Activated CD4-positive, alpha-beta T cell treated with anti-CD3 and anti-CD28 coated beads, Interleukin-2, amount 10 ng/mL, durations not matched to agents 7 days and 5 days (primary cell): ENCODE measurements at regions not wholly inside any gene's neighbourhood (a gene's known extent, or its start where the extent isn't known, plus 50 kb on each side); places are given as distances from the start of the nearest gene placed in this dataset.
"Not testable (repeated sequence)": the region's sequence is repeated elsewhere in the genome, so short reads cannot be mapped to it uniquely, and the experiment has no call there.

Source experiments
- CTCF ChIA-PET: fragments of 350-600 bp; sonication (Branson Sonifier 250); formaldehyde crosslinking; loops from one replicate; lab custom pipeline; 2021; ENCODE audit warnings: antibody characterized with exemption; lab: Charles Lee
- POLR2A ChIA-PET: fragments of 350-600 bp; sonication (Branson Sonifier 250); formaldehyde crosslinking; loops from one replicate; lab custom pipeline; 2021; ENCODE audit warnings: antibody characterized with exemption; lab: Charles Lee
- DNase-seq: peaks from one replicate; pipeline ENCODE4 v3.0.0-alpha.2; 2020
- H3K27ac Mint-ChIP-seq: one replicate; pipeline ENCODE4 v1.8.0; 2021; ENCODE audit warnings: mild to moderate bottlenecking, moderate library complexity, mixed read lengths
- H3K27me3 Mint-ChIP-seq: one replicate; pipeline ENCODE4 v1.8.0; 2021; ENCODE audit warnings: mixed read lengths
- H3K36me3 Mint-ChIP-seq: one replicate; pipeline ENCODE4 v1.8.0; 2021; ENCODE audit warnings: low read depth, mixed read lengths
- H3K4me1 Mint-ChIP-seq: one replicate; pipeline ENCODE4 v1.8.0; 2021; ENCODE audit warnings: mixed read lengths
- H3K4me3 Mint-ChIP-seq: one replicate; pipeline ENCODE4 v1.8.0; 2021; ENCODE audit warnings: mild to moderate bottlenecking, moderate library complexity, mixed read lengths
- H3K9me3 Mint-ChIP-seq: one replicate; pipeline ENCODE4 v1.8.0; 2021; ENCODE audit warnings: mixed read lengths

DNA sequence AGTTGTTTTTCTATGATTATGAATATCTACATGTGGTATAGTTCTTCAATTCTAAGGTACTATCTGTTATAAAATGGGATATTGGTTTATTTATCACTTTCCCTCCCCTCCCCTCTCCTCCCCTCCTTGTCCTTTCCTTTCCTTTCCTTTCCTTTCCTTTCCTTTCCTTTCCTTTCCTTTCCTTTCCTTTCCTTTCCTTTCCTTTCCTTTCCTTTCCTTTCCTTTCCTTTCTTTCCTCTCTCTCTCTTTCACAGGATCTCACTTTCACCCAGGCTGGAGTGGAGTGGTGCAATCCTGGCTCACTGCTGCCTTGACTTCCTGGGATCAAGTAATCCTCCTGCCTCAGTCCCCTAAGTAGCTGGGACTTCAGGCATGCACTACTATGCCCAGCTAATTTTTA, 466.8 kb downstream of the DMAC1 start:
- Mint-ChIP-seq H3K36me3 (no peaks in the 10 kb centered on the region), H3K27ac (no peak overlapping the region), H3K9me3 (no peaks in the 10 kb centered on the region), H3K27me3 (peaks cover 6% of the 10 kb centered on the region), H3K4me1 (no peaks in the 10 kb centered on the region), H3K4me3 (no peak overlapping the region)
- ChIA-PET POLR2A (no interaction called here), CTCF (no interaction called here)
- DNase-seq, result no peak

DNA sequence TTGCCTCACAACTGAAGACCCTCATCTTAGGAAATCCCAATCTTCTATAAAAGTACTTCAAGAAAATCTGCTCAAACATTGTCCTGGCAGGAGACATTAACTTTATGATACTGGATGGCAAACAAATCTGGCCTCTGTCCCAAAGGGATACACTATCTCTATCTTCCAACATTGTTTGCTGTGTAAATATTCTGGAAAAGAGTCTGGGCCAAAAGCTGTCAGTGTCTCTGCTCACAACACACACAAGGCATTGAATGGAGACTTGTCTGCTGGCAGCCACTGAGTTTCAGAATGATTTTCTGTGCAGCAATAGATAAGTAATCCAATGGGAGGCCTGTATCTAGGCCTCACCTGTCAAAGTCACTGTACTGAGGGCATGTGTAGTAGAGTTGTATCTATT, 471.1 kb downstream of the DMAC1 start:
- peaks cover 3% of the 10 kb centered on the region for H3K9me3 Mint-ChIP-seq
- ChIA-PET CTCF (no interaction called here), POLR2A (no interaction called here)
- no peaks in the 10 kb centered on the region for H3K4me1 Mint-ChIP-seq
- peaks cover 2% of the 10 kb centered on the region for H3K27me3 Mint-ChIP-seq
- DNase-seq, result no peak
- H3K27ac Mint-ChIP-seq, result no peak overlapping the region
- H3K36me3 Mint-ChIP-seq, result no peaks in the 10 kb centered on the region
- no peak overlapping the region for H3K4me3 Mint-ChIP-seq

DNA sequence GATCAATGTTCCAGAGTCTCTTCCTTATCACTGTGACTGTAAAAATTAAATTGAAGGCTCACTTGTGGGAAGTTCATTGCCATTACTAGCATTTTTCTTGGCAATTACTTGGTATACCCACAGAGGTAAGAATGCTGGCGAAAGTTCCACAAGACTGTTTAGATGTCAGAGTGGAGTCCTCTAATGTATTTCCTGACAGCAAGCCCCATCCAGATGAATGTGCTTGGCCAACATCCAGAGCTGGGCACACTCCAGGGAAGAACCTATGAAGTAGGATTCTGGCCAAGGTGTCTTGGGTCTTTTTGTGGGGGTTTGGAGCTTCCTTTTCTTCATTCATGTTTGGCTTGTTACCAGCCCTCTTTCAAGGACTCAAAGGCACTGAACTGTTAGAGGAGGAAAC, 473.6 kb downstream of the DMAC1 start:
- DNase-seq, result no peak
- H3K36me3 Mint-ChIP-seq, result no peaks in the 10 kb centered on the region
- H3K9me3 Mint-ChIP-seq, result peaks cover 3% of the 10 kb centered on the region
- H3K27me3 Mint-ChIP-seq, result no peaks in the 10 kb centered on the region
- H3K27ac Mint-ChIP-seq, result no peak overlapping the region
- H3K4me3 Mint-ChIP-seq, result no peak overlapping the region
- POLR2A ChIA-PET, result no interaction called here
- CTCF ChIA-PET, result no interaction called here
- no peaks in the 10 kb centered on the region for H3K4me1 Mint-ChIP-seq

DNA sequence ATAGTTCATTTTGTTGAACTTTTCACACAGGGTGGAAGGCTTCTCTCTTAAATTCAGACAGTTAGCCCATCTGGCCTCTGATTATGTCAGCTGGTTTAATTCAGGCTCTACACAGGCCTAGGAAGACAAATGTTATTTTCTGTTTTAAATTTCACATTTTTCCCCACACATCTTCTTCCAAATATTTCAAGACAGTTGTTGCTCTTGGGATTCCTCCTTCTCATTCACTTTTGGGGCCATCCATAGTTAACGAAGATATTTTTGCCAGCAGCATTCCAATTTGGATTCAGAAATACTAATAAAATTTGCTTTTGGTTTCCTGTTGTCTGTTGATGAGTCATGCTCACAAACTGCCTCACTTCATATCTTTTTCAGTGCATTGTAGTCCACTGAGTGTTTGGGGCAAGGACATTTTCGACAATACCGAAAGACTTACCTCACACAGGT, 475.4 kb downstream of the DMAC1 start:
- H3K36me3 Mint-ChIP-seq, result no peaks in the 10 kb centered on the region
- CTCF ChIA-PET, result no interaction called here
- H3K9me3 Mint-ChIP-seq, result peaks cover 3% of the 10 kb centered on the region
- no peak overlapping the region for H3K4me3 Mint-ChIP-seq
- H3K27ac Mint-ChIP-seq, result no peak overlapping the region
- no peak for DNase-seq
- H3K27me3 Mint-ChIP-seq, result no peaks in the 10 kb centered on the region
- no peaks in the 10 kb centered on the region for H3K4me1 Mint-ChIP-seq
- POLR2A ChIA-PET, result no interaction called here

DNA sequence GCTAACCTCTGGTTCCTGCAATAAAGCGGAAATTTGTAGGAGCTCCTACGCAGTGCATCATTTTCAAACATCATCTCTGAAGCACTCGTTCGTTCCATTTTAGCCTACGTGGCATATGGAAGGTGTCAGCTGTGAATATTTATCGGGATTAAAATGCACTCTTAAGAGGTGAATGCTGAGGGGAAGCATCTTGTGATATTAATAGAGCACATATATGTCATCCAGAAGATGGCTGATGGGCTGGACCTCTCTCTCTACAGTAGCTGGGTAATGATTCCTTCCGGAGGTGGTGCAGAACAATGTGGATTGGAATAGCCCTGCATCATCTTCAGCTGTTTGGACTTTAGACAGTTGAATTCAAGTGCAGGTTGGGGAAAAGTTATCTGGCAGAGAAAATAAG, 478.7 kb downstream of the DMAC1 start:
- no peaks in the 10 kb centered on the region for H3K36me3 Mint-ChIP-seq
- CTCF ChIA-PET, result no interaction called here
- no peak overlapping the region for H3K4me3 Mint-ChIP-seq
- no peak for DNase-seq
- H3K4me1 Mint-ChIP-seq, result no peaks in the 10 kb centered on the region
- H3K9me3 Mint-ChIP-seq, result peaks cover 3% of the 10 kb centered on the region
- POLR2A ChIA-PET, result no interaction called here
- no peaks in the 10 kb centered on the region for H3K27me3 Mint-ChIP-seq
- no peak overlapping the region for H3K27ac Mint-ChIP-seq

DNA sequence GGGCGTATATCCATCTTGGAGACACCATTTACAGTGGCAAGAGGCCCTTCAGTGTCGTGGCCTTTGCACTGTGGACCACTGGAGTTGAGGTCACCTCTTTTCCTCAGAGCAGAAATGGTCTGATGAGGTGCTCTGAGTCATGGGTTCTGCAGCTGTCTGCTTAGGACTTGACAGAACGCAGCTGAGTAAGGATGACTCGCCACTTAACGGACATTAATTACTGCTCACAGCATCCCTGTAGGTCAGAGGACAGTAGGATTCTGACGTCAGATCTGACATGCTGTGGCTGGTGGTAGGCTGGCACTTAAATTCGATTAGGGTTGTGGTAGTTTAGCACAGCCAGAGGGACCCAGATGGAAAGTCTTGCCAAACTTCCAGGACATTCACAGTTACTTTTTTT, 479.4 kb downstream of the DMAC1 start:
- no peaks in the 10 kb centered on the region for H3K4me1 Mint-ChIP-seq
- ChIA-PET POLR2A (no interaction called here), CTCF (no interaction called here)
- DNase-seq, result no peak
- peaks cover 9% of the 10 kb centered on the region for H3K9me3 Mint-ChIP-seq
- H3K36me3 Mint-ChIP-seq, result no peaks in the 10 kb centered on the region
- no peak overlapping the region for H3K4me3 Mint-ChIP-seq
- H3K27me3 Mint-ChIP-seq, result no peaks in the 10 kb centered on the region
- no peak overlapping the region for H3K27ac Mint-ChIP-seq

DNA sequence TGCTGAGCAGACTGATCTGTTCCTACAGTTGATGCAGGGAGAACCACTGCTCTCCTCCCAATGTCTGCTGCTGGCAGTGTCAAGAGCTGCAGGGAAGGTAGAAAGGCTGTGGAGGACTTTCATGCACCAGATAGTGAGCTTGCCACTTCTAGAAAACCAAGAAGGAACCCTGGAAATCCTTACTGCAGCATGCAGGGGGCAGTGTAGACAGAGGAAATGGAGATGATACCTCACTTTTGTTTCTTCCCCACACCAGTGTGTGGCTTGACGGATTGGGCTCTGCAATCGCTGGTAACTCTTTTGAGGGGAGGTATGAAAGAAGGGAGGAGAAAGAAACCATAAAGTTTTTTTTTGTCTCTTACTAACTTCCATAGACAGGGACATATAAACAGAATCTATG, 480.7 kb downstream of the DMAC1 start:
- Mint-ChIP-seq H3K36me3 (no peaks in the 10 kb centered on the region), H3K27me3 (no peaks in the 10 kb centered on the region), H3K27ac (no peak overlapping the region), H3K4me1 (no peaks in the 10 kb centered on the region), H3K4me3 (no peak overlapping the region), H3K9me3 (peaks cover 8% of the 10 kb centered on the region)
- ChIA-PET CTCF (no interaction called here), POLR2A (no interaction called here)
- DNase-seq, result no peak

DNA sequence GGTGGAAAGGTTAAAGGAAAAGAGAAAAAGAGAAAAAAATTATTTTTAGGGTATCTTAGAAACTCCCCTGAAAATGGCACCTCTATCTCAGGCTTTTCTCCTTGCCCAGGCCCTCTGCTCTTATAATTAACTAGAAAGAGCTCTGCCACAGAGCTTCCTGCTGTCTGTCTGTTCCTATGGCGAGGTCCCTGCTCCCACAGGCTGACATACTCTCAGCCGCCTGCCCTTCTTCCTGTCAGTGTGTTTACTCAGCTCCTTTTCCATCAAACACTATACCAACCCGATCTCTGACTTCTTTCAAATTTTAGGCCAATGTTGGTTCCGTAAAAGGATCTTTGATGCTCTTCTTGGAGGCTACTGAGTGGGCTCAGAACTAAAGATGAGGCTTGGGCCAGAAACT, 482.6 kb downstream of the DMAC1 start:
- POLR2A ChIA-PET, result no interaction called here
- no peak overlapping the region for H3K27ac Mint-ChIP-seq
- H3K27me3 Mint-ChIP-seq, result no peaks in the 10 kb centered on the region
- CTCF ChIA-PET, result interaction anchor here (0.7 kb wide), 1 partner anchor 19 kb away, joined by 3 read pairs; no protein-coding TSS in a partner anchor
- no peaks in the 10 kb centered on the region for H3K36me3 Mint-ChIP-seq
- no peak overlapping the region for H3K4me3 Mint-ChIP-seq
- H3K9me3 Mint-ChIP-seq, result peaks cover 18% of the 10 kb centered on the region
- DNase-seq, result no peak
- H3K4me1 Mint-ChIP-seq, result no peaks in the 10 kb centered on the region

DNA sequence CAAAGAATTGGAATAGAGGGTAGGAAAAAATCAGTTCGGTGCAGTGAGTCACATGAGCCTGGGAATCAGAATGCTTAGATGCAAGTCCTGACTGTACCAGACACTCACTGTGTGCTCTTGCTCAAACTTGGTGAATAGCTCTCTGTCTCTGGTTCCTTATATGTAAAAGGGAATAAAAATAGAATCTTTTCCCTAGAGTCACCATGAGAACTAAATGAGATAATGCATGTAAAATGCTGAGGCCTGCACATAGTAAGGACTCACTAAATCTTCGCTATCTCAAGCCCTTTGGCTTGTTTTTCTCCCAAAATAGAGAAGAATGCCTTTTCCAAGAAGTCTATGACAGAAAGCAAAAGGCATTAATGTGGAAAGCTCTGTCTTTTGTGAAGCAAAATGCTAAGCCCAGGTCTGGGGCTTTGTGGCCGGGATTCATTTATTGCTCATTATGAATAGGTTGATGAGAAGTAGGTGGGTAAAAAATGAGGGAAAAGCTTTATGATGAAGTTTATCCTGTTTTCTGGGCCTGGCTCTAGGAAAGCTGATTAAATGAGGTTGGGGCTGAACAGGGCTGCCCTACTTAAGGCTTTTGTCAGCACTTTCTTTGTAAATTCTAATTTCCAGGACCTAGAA, 483.3 kb downstream of the DMAC1 start:
- ChIA-PET POLR2A (no interaction called here), CTCF (interaction anchor here (0.7 kb wide), 1 partner anchor 18 kb away, joined by 3 read pairs; no protein-coding TSS in a partner anchor)
- Mint-ChIP-seq H3K36me3 (no peaks in the 10 kb centered on the region), H3K27ac (no peak overlapping the region), H3K4me3 (no peak overlapping the region), H3K9me3 (peaks cover 18% of the 10 kb centered on the region), H3K27me3 (no peaks in the 10 kb centered on the region), H3K4me1 (no peaks in the 10 kb centered on the region)
- no peak for DNase-seq

DNA sequence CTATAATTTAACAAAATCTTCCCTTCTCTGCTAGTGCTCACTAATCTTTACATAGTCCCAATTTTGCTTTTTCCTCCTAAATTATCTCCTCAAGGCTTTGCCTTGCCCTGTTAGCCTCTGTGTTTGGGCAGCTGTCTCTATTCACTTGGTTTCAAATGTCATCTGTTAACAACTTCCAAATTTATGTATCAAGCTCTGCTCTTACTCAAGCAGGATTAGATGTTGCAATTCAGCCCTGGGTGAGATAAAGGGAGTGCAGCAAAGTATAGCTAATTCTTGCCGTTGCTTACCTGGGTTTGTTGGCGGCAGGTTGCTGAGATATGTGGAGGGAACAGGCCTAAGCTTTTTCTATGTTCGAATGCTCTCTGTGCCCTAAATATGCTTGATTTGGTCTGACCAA, 483.8 kb downstream of the DMAC1 start:
- peaks cover 2% of the 10 kb centered on the region for H3K36me3 Mint-ChIP-seq
- H3K4me3 Mint-ChIP-seq, result no peak overlapping the region
- peaks cover 2% of the 10 kb centered on the region for H3K27me3 Mint-ChIP-seq
- no peak for DNase-seq
- ChIA-PET CTCF (interaction anchor here (0.6 kb wide), 1 partner anchor 1102 kb away, joined by 4 read pairs; no protein-coding TSS in a partner anchor), POLR2A (no interaction called here)
- H3K4me1 Mint-ChIP-seq, result no peaks in the 10 kb centered on the region
- H3K9me3 Mint-ChIP-seq, result peaks cover 22% of the 10 kb centered on the region
- H3K27ac Mint-ChIP-seq, result no peak overlapping the region

DNA sequence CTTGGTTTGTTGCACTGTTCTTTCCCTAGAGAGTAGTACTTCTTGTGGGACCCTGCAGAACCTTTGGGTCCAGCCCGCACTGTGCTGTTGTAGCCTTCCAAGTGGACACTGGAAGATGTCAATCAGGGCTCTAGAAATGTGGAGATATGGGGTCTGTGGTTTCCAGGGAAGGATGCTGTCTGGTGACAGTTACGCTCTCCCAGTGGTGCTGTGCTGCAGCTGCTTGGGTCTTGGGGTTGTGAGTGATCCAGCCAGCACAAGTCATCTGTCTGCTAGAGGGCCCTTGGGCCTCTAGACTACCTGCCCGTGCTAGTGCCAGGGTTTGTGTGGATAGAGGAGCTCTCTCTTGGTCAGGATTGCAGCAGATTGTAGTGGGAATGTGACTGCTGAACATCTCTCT, 484.5 kb downstream of the DMAC1 start:
- Mint-ChIP-seq H3K4me1 (no peaks in the 10 kb centered on the region), H3K27ac (no peak overlapping the region), H3K4me3 (no peak overlapping the region), H3K36me3 (peaks cover 2% of the 10 kb centered on the region), H3K9me3 (peaks cover 26% of the 10 kb centered on the region), H3K27me3 (peaks cover 2% of the 10 kb centered on the region)
- ChIA-PET POLR2A (no interaction called here), CTCF (interaction anchor here (0.6 kb wide), 1 partner anchor 1101 kb away, joined by 4 read pairs; no protein-coding TSS in a partner anchor)
- DNase-seq, result no peak

DNA sequence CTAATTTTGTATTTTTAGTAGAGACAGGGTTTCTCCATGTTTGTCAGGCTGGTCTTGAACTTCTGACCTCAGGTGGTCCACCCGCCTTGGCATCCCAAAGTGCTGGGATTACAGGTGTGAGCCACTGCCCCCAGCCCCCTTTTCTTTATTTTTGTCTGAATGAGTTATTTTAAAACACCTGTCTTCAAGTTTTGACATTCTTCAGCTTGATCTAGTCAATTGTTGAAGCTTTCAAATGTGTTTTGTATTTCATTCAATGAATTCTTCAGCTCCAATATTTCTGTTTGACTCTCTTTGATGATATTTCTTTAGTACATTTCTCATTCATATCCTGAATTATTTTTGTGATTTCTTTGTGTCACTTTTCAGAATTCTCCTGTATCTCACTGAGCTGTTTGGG, 486.2 kb downstream of the DMAC1 start:
- DNase-seq, result no peak
- Mint-ChIP-seq H3K27ac (no peak overlapping the region), H3K36me3 (peaks cover 2% of the 10 kb centered on the region), H3K4me1 (no peaks in the 10 kb centered on the region), H3K4me3 (no peak overlapping the region), H3K27me3 (peaks cover 2% of the 10 kb centered on the region), H3K9me3 (peaks cover 38% of the 10 kb centered on the region)
- ChIA-PET POLR2A (no interaction called here), CTCF (no interaction called here)

DNA sequence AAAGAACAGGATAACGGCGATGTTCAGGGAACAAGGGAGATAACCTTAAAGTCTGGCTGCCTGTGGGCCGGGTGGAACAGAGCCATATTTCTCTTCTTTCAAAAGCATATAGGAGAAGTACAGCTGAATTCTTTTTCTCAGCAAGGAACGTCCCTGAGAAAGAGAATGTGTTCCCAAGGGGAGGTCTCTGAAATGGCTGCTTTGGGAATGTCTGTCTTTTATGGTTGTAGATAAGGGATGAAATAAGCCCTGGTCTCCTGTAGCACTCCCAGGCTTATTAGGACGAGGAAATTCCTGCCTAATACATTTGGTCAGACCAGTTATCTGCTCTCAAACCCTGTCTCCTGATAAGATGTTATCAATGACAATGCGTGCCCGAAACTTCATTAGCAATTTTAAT, 490.5 kb downstream of the DMAC1 start:
- CTCF ChIA-PET, H3K4me3 Mint-ChIP-seq: not testable (repeated sequence)
- peaks cover 38% of the 10 kb centered on the region for H3K9me3 Mint-ChIP-seq

DNA sequence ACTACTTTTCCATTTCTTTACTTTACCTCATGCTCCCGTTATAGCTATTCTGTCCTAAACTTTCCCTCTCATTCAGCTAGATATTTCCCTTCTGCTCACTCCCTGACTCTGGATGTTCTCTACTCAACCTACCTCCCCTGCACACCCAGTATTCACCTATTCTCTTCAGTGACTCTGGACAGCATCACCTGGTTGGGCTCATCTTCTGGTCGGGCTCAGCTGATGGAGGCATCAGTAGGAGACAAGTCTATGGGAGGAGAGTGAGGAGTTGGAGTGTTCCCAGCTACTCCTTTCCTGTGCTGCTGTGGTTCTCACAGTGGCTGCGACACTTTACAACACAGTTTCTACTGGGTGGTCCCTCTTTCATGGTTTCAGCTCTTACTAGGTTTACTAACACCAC, 493.9 kb downstream of the DMAC1 start:
- H3K4me3 Mint-ChIP-seq, result no peak overlapping the region
- CTCF ChIA-PET, result no interaction called here
- no peak for DNase-seq
- no peak overlapping the region for H3K27ac Mint-ChIP-seq
- peaks cover 25% of the 10 kb centered on the region for H3K27me3 Mint-ChIP-seq
- H3K36me3 Mint-ChIP-seq, result no peaks in the 10 kb centered on the region
- H3K4me1 Mint-ChIP-seq, result no peaks in the 10 kb centered on the region
- POLR2A ChIA-PET, result no interaction called here
- H3K9me3 Mint-ChIP-seq, result peaks cover 22% of the 10 kb centered on the region

More for the DNA sequence above, 490.5 kb downstream of the DMAC1 start:
- DNase-seq, H3K4me1 Mint-ChIP-seq, H3K27ac Mint-ChIP-seq, POLR2A ChIA-PET, H3K36me3 Mint-ChIP-seq: not testable (repeated sequence)
- H3K27me3 Mint-ChIP-seq, result peaks cover 18% of the 10 kb centered on the region
